Liver (tissue), 2 donors: ENCODE measurements at regions not wholly inside any gene's neighbourhood (a gene's known extent, or its start where the extent isn't known, plus 50 kb on each side); places are given as distances from the start of the nearest gene placed in this dataset.

Experiments
- CTCF ChIP-seq: fragments of 150-350 bp; IDR thresholded peaks from 2 replicates; pipeline ENCODE4 v1.5.1; 2017; ENCODE audit warnings: improper control_type of control experiment, low read depth, low read length; ENCODE audit not compliant: missing input control
- TF ChIP-seq, protein P1 (sequence below): IDR thresholded peaks from 2 replicates; pipeline ENCODE4 v1.6.1; 2016; ENCODE audit warnings: antibody characterized with exemption, mild to moderate bottlenecking
- donor health status: healthy.

DNA sequence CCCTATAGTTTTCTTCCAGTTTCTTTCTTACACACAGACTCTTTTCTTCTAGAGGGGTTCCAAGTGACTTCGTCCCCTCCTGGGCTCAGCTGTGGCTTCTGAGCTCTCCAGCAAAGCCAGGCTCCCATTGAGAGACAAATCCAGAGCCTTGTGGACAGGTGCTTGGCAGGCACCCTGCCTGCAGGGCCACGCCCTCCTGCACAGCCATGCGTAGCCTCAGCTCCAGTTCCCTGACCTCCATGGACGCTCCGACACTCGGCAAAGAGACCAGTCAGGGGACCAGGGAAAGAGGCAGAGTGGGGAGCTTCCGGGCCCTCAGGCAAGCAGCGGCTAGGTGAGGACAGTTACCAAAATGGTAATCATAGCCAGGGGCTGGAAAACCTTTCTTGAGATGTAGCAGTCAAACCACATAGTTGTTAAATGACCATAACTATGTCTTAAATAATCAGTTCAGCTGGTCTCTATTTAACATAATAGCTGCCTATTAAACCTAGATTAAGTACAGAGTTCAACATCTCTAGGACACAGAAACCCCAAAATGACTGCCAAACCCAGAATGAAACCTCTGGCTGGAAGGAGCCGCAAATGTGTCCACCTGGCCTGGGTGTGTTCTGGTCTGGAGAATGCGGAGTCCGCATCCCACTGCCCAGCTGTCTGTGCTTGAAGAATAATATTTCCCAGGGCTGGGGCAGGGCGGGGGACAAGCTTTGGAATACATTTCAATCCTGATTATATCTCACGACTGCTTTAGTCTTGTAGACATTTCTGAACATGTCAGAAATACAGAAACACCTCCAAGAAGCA, 69.3 kb upstream of the RGMA start:
- TF ChIP-seq CTCF: no peak
- TF ChIP-seq, protein P1, sequence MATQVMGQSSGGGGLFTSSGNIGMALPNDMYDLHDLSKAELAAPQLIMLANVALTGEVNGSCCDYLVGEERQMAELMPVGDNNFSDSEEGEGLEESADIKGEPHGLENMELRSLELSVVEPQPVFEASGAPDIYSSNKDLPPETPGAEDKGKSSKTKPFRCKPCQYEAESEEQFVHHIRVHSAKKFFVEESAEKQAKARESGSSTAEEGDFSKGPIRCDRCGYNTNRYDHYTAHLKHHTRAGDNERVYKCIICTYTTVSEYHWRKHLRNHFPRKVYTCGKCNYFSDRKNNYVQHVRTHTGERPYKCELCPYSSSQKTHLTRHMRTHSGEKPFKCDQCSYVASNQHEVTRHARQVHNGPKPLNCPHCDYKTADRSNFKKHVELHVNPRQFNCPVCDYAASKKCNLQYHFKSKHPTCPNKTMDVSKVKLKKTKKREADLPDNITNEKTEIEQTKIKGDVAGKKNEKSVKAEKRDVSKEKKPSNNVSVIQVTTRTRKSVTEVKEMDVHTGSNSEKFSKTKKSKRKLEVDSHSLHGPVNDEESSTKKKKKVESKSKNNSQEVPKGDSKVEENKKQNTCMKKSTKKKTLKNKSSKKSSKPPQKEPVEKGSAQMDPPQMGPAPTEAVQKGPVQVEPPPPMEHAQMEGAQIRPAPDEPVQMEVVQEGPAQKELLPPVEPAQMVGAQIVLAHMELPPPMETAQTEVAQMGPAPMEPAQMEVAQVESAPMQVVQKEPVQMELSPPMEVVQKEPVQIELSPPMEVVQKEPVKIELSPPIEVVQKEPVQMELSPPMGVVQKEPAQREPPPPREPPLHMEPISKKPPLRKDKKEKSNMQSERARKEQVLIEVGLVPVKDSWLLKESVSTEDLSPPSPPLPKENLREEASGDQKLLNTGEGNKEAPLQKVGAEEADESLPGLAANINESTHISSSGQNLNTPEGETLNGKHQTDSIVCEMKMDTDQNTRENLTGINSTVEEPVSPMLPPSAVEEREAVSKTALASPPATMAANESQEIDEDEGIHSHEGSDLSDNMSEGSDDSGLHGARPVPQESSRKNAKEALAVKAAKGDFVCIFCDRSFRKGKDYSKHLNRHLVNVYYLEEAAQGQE: no peak
